ENCODE measurements at regions not wholly inside any gene's neighbourhood (a gene's known extent, or its start where the extent isn't known, plus 50 kb on each side); places are given as distances from the start of the nearest gene placed in this dataset.

DNA sequence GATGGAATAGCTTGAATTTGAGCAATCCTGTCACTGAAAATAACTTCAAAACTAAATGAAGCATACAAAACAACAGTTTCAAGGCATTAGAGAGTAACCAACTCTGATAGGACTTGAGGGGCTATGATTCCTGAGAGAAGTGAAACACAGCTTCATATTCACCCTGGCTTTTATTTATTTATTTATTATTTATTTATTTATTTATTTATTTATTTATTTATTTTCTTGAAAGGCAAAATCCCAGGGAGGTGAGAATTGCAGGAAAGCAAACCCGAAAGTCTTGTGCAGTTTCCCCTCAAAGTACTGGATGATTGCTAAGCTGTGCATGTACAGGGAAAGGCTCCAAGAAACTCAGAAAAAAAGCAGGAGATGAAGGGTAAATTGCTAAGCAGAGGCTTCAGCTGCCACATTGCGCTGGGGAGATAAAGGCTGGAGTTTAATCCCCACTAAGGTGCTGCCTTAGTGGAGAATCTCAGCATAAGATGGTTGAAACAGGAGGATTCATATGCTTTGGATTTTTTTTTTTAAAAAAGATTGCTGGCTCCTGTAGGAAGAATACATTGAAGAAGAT lies 72.9 kb upstream of the COL24A1 start:
- no peak for DNase-seq (ENCODE audit: low read depth)

DNA sequence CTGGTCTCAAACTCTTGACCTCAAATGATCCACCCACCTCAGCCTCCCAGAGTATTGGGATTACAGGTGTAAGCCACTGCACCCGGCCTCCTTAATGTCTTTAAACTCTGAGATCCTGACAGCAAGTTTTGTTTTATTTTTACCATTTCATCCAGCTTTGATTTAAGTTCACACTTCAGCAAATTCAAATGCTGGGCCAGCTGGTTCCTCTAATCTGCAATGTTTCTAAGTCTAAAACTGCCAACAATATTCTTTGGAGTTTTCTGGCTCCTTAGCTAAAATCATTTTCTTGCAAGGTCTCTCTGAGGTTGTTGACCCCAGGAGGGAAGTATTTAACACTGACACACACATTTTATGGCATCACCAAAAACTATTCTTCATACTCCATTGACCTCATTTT lies 72.0 kb upstream of the COL24A1 start:
- DNase-seq (ENCODE audit: low read depth): no peak

GRCh38 chr1:86227026-86227425 lies 70.5 kb upstream of the COL24A1 start:
- DNase-seq (ENCODE audit: low read depth): no peak

DNA sequence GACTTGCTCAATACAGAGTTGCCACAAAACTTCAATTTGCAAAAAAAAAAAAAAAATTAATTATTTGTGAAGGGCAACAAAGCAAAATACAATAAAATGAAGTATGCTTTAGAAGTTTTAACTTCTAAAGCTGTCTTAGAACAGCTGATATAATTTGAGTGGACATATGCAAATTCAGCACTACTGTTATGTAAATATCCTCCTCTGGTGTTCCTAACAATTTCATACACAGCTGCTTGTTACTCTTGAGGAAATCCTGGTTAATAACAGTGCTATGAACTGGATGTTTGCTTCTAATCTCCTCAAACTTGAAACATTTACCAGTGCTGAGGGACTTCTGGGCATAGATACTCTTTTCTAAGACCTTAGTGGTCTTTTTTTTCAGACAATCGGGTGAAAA lies 69.6 kb upstream of the COL24A1 start:
- no peak for DNase-seq (ENCODE audit: low read depth)

DNA sequence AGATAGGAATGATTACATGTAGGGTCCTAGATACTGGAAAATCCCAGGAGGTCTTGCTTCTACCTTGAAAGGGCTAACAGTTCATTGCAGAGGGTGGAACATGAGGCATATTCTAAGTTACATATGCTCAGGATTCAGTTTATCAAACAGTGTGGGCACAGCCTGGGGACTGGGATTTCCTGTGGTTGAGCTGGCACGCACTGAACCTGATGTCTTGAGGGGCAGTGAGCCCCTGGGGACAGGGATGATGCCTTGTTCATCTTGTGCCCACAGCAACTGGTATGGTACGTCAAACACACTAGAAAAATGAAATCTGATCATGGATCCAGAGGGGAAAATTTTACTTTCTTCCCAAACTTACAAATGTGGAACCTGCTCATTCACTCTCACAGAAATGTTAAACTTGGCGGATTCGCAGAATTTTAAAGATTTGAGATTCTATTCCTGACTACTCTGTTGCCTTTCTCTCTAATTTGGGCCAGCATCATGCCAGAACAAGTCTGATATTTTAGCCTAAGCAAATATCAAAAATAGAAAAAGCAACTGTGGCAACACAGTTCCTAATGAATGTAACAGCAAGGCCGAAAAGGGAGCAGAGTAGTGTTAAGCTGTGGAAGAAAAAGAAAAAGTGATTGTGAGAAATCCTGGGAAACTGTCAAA lies 68.2 kb upstream of the COL24A1 start:
- no peak for DNase-seq (ENCODE audit: low read depth)

DNA sequence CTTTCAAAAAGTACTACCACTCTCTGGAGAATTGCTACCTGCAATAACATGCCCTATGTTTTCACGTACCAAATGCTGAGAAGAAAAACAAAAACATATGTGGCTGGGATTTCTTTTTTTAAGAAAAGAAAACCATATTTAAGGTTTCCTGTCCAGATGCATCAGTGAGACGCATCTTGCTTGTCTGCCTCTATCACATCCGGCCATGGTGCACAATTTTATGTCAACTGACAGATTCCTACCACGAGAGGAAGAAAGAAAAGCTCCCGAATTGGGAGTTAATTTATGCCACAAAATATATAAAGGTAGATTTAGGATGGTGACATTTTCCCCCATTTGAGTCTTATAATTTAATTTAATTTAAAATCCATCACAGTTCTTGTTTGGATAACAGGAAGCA lies 62.3 kb upstream of the COL24A1 start:
- DNase-seq (ENCODE audit: low read depth): no peak

DNA sequence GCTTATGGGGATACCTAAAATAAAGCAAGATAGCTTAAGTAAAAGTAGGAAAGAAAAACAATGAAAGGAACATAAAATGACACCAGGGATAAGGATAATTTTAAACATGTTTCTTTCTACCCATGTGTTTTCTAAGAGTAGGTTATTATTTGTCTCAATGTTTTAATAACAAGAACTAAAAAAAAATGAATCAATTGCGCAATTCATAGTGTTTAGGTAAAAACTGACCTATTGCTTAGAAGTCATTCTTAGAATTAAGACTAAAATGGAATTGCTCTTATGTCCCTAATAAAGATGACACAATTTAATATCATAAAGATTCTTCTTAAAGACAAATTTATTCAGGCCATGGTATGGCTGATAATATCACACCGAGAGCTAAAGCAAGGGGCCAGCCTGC lies 58.0 kb upstream of the COL24A1 start:
- no peak for DNase-seq (ENCODE audit: low read depth)

GRCh38 chr1:86209346-86209745 lies 52.8 kb upstream of the COL24A1 start:
- no peak for DNase-seq (ENCODE audit: low read depth)

- DNase-seq (ENCODE audit: low read depth): peak; percentile 96
Measured at GRCh38 chr1:86207323-86207722, 50.8 kb upstream of the COL24A1 start.
